IMR-90 (cell line): ENCODE measurements at regions not wholly inside any gene's neighbourhood (a gene's known extent, or its start where the extent isn't known, plus 50 kb on each side); places are given as distances from the start of the nearest gene placed in this dataset.
"Not testable (repeated sequence)": the region's sequence is repeated elsewhere in the genome, so short reads cannot be mapped to it uniquely, and the experiment has no call there.

ENCODE experiments used
- ATAC-seq: fragments of 200-7000 bp; cut with Tn5 transposase; 2 replicates; pipeline ENCODE4 v1.9.1; 2020; ENCODE audit warnings: low read depth, mild to moderate bottlenecking, moderate library complexity
- BruUV-seq: library from RNA; stranded (reverse); fragments of 400-500 nt; replicated peaks from 2 replicates; lab custom pipeline; 2021; lab: Mats Ljungman, UMichigan
- CTCF ChIA-PET: fragments of 300-600 bp; formaldehyde crosslinking; extraction: SDS; loops from one replicate; lab custom pipeline; 2021; ENCODE audit warnings: antibody characterized with exemption; lab: Yijun Ruan, JAX
- POLR2A ChIA-PET: fragments of 300-600 bp; sonication (Branson Sonifier 250); formaldehyde crosslinking; loops from one replicate; lab custom pipeline; 2022; ENCODE audit warnings: antibody characterized with exemption; ENCODE audit not compliant: unreplicated experiment; lab: Charles Lee
- DNase-seq: peaks from one replicate; pipeline ENCODE4 v3.0.0; 2013
- H2AFZ ChIP-seq: replicated peaks from 2 replicates; pipeline ENCODE3; 2013; ENCODE audit warnings: low read length, mild to moderate bottlenecking; ENCODE audit not compliant: poor library complexity
- H2AK5ac ChIP-seq: 2 replicates; pipeline ENCODE4 v1.6.1; 2013; ENCODE audit warnings: low read depth, low read length, inconsistent platforms
- H2AK9ac ChIP-seq: replicated peaks from 2 replicates; pipeline ENCODE3; 2013; ENCODE audit warnings: mild to moderate bottlenecking, low read depth, low read length, moderate library complexity; ENCODE audit not compliant: poor library complexity
- H2BK120ac ChIP-seq: 2 replicates; pipeline ENCODE4 v1.6.1; 2013; ENCODE audit warnings: low read depth, low read length, inconsistent platforms
- H2BK15ac ChIP-seq: 3 replicates; pipeline ENCODE4 v1.6.1; 2013; ENCODE audit warnings: low read depth, low read length, inconsistent platforms
- H2BK20ac ChIP-seq: 2 replicates; pipeline ENCODE4 v1.6.1; 2013; ENCODE audit warnings: low read depth, mild to moderate bottlenecking, inconsistent platforms, low read length, moderate library complexity
- H2BK5ac ChIP-seq: 2 replicates; pipeline ENCODE4 v1.6.1; 2013; ENCODE audit warnings: mild to moderate bottlenecking, low read depth, low read length, inconsistent platforms; ENCODE audit not compliant: poor library complexity, severe bottlenecking
- H3K14ac ChIP-seq: replicated peaks from 2 replicates; pipeline ENCODE4 v1.6.1; 2013; ENCODE audit warnings: low read depth, low read length, inconsistent platforms
- H3K18ac ChIP-seq: 2 replicates; pipeline ENCODE4 v1.6.1; 2013; ENCODE audit warnings: low read depth, low read length, control low read depth
- H3K23ac ChIP-seq: 2 replicates; pipeline ENCODE4 v1.6.1; 2013; ENCODE audit warnings: low read depth, low read length, inconsistent platforms
- H3K27ac ChIP-seq: 2 replicates; pipeline ENCODE4 v1.5.1; 2013; ENCODE audit warnings: mild to moderate bottlenecking, control low read depth, low read length; ENCODE audit not compliant: insufficient read depth
- H3K27me3 ChIP-seq: 2 replicates; pipeline ENCODE4 v1.6.1; 2013; ENCODE audit warnings: low read length; ENCODE audit not compliant: control insufficient read depth, insufficient read depth
- H3K36me3 ChIP-seq: 2 replicates; pipeline ENCODE4 v1.6.1; 2013; ENCODE audit warnings: low read length, mixed read lengths; ENCODE audit not compliant: control insufficient read depth, insufficient read depth
- H3K4ac ChIP-seq: 2 replicates; pipeline ENCODE4 v1.6.1; 2013; ENCODE audit warnings: low read depth, low read length, inconsistent platforms
- H3K4me1 ChIP-seq: 2 replicates; pipeline ENCODE4 v1.6.1; 2013; ENCODE audit warnings: low read length, mixed read lengths; ENCODE audit not compliant: control insufficient read depth, insufficient read depth
- H3K4me2 ChIP-seq: 2 replicates; pipeline ENCODE4 v1.6.1; 2013; ENCODE audit warnings: low read depth, mild to moderate bottlenecking, control low read depth, low read length, moderate library complexity
- H3K4me3 ChIP-seq: 2 replicates; pipeline ENCODE4 v1.5.1; 2013; ENCODE audit warnings: low read depth, mild to moderate bottlenecking, control low read depth, low read length, moderate library complexity; ENCODE audit not compliant: insufficient read depth
- H3K56ac ChIP-seq: 2 replicates; pipeline ENCODE4 v1.6.1; 2013; ENCODE audit warnings: low read length, inconsistent platforms; ENCODE audit not compliant: insufficient read depth; ENCODE audit errors: extremely low read depth
- H3K79me1 ChIP-seq, 2 experiments: 2 replicates each; pipeline ENCODE4 v1.6.1; 2013; ENCODE audit warnings: low read length in 2 of 2, inconsistent platforms in 1 of 2, low read depth in 1 of 2
- H3K9ac ChIP-seq: 2 replicates; pipeline ENCODE4 v1.6.1; 2013; ENCODE audit warnings: low read depth, low read length, control low read depth
- H3K9me1 ChIP-seq: 2 replicates; pipeline ENCODE4 v1.6.1; 2013; ENCODE audit warnings: low read length, inconsistent platforms; ENCODE audit not compliant: insufficient read depth
- H3K9me3 ChIP-seq: 2 replicates; pipeline ENCODE4 v1.6.1; 2013; ENCODE audit warnings: low read length; ENCODE audit not compliant: control insufficient read depth, insufficient read depth
- H4K20me1 ChIP-seq: 2 replicates; pipeline ENCODE4 v1.6.1; 2013; ENCODE audit warnings: low read length, inconsistent platforms; ENCODE audit not compliant: insufficient read depth
- H4K5ac ChIP-seq: 2 replicates; pipeline ENCODE4 v1.6.1; 2013; ENCODE audit warnings: mild to moderate bottlenecking, low read depth, low read length, control low read depth
- H4K8ac ChIP-seq, 2 experiments: 2 replicates each; pipeline ENCODE4 v1.6.1; 2013; ENCODE audit warnings: low read depth in 2 of 2, low read length in 2 of 2, control low read depth in 1 of 2, inconsistent platforms in 1 of 2
- H4K91ac ChIP-seq: 2 replicates; pipeline ENCODE4 v1.6.1; 2013; ENCODE audit warnings: low read depth, low read length, inconsistent platforms; ENCODE audit not compliant: insufficient read depth
- WGBS, 2 experiments: methylation state at CpG; one replicate each; pipeline versions ENCODE4 v1.1.5 to v1.1.7; 2013; ENCODE audit warnings: missing lambda C conversion rate in 2 of 2; ENCODE audit not compliant: insufficient read length in 1 of 2; ENCODE audit errors: extremely low coverage in 2 of 2; 5-methylcytosine and 5-hydroxymethylcytosine counted together
- dilution Hi-C: fragments of 300-500 bp; cut with HindIII; formaldehyde crosslinking; loops from one replicate; pipeline ENCODE4 v1.14.3; 2018; ENCODE audit warnings: low sequenced_read_pairs; ENCODE audit not compliant: unreplicated experiment
- in situ Hi-C: fragments of 300-500 bp; cut with MboI; formaldehyde crosslinking; loops from 3 replicates; pipeline ENCODE4 v1.14.3; 2019; ENCODE audit warnings: low sequenced_read_pairs, inconsistent platforms, mixed read lengths
- intact Hi-C: fragments of 100-400 bp; cut with micrococcal nuclease; formaldehyde crosslinking; loops from 2 replicates; pipeline ENCODE4 v1.10.0; 2022

DNA sequence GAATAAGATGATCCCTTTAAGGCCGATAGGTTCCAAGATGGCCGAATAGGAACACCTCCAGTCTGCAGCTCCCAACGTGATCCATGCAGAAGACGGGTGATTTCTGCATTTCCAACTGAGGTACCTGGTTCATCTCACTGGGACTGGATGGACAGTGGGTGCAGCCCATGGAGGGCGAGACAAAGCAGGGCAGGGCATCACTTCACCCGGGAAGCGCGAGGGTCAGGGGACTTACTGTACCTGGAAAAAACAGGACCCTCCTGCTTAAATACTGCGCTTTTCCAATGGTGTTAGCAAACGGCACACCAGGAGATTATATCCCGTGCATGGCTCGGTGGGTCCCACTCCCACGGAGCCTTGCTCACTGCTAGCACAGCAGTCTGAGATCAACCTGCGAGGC, 163.2 kb upstream of the SMARCAD1 start:
- H4K91ac ChIP-seq, POLR2A ChIA-PET, in situ Hi-C loops, H3K4me2 ChIP-seq, H3K9me3 ChIP-seq, H3K4ac ChIP-seq, H3K9me1 ChIP-seq, H3K4me3 ChIP-seq, H3K36me3 ChIP-seq, H3K23ac ChIP-seq, H3K27me3 ChIP-seq, ATAC-seq, H2BK15ac ChIP-seq, H2AFZ ChIP-seq, BruUV-seq, H4K20me1 ChIP-seq, H3K9ac ChIP-seq, H3K18ac ChIP-seq, H3K4me1 ChIP-seq, H2AK5ac ChIP-seq, H4K8ac ChIP-seq, H2AK9ac ChIP-seq, H2BK120ac ChIP-seq, H3K56ac ChIP-seq, H3K14ac ChIP-seq, H4K5ac ChIP-seq, H2BK5ac ChIP-seq, intact Hi-C loops, H2BK20ac ChIP-seq, H3K79me1 ChIP-seq, H3K27ac ChIP-seq, CTCF ChIA-PET, dilution Hi-C loops, DNase-seq: not testable (repeated sequence)
- WGBS, 2 experiments: 86% methylated on average over 9 of the region's 14 CpGs; no CpG with 5 or more reads in 1 of the 2 experiments
